ENCODE measurements at regions not wholly inside any gene's neighbourhood (a gene's known extent, or its start where the extent isn't known, plus 50 kb on each side); places are given as distances from the start of the nearest gene placed in this dataset.

GRCh38 chr2:177106212-177106611 lies 106.4 kb upstream of the HNRNPA3 start:
- TF ChIP-seq EP300 (IDR thresholded peaks at IDR 0.05) (no peak), CTCF (IDR thresholded peaks at IDR 0.05) (no peak), POLR2A (IDR thresholded peaks at IDR 0.05) (no peak)
